ENCODE measurements at regions not wholly inside any gene's neighbourhood (a gene's known extent, or its start where the extent isn't known, plus 50 kb on each side); places are given as distances from the start of the nearest gene placed in this dataset.

- Mint-ChIP-seq H3K9me3 (peaks cover 0 to 2% of the 10 kb centered on the region in 2 donors), H3K27me3 (no peaks in the 10 kb centered on the region), H3K4me3 (no peak overlapping the region), H3K27ac (no peak overlapping the region), H3K4me1 (no peaks in the 10 kb centered on the region), H3K36me3 (no peaks in the 10 kb centered on the region)
- no peak for DNase-seq
- no peak for ATAC-seq (replicated peaks)
Observed at GRCh38 chr13:62324842-62325241, 909.2 kb upstream of the PCDH20 start.

GRCh38 chr13:62321895-62322294, 906.2 kb upstream of the PCDH20 start:
- no peak overlapping the region for H3K4me3 Mint-ChIP-seq
- no peaks in the 10 kb centered on the region for H3K27me3 Mint-ChIP-seq
- H3K9me3 Mint-ChIP-seq = no peaks in the 10 kb centered on the region
- no peak for ATAC-seq (replicated peaks)
- H3K27ac Mint-ChIP-seq = no peak overlapping the region
- no peaks in the 10 kb centered on the region for H3K4me1 Mint-ChIP-seq
- DNase-seq = no peak
- H3K36me3 Mint-ChIP-seq = no peaks in the 10 kb centered on the region

GRCh38 chr13:62321139-62321538, 905.5 kb upstream of the PCDH20 start:
- no peak overlapping the region for H3K4me3 Mint-ChIP-seq
- no peak overlapping the region for H3K27ac Mint-ChIP-seq
- H3K9me3 Mint-ChIP-seq = no peaks in the 10 kb centered on the region
- DNase-seq = no peak
- no peaks in the 10 kb centered on the region for H3K36me3 Mint-ChIP-seq
- ATAC-seq (replicated peaks) = no peak
- H3K27me3 Mint-ChIP-seq = no peaks in the 10 kb centered on the region
- no peaks in the 10 kb centered on the region for H3K4me1 Mint-ChIP-seq

- no peaks in the 10 kb centered on the region for H3K4me1 Mint-ChIP-seq
- no peak overlapping the region for H3K27ac Mint-ChIP-seq
- H3K36me3 Mint-ChIP-seq = no peaks in the 10 kb centered on the region
- H3K9me3 Mint-ChIP-seq = no peaks in the 10 kb centered on the region
- ATAC-seq (replicated peaks) = peak in 1 of 2 donors; percentile 41
- H3K27me3 Mint-ChIP-seq = no peaks in the 10 kb centered on the region
- DNase-seq = no peak
- H3K4me3 Mint-ChIP-seq = no peak overlapping the region
Observed at GRCh38 chr13:62320129-62321108, 904.8 kb upstream of the PCDH20 start.

GRCh38 chr13:62309904-62310303, 894.3 kb upstream of the PCDH20 start:
- Mint-ChIP-seq H3K9me3 (peaks cover 0 to 3% of the 10 kb centered on the region in 2 donors), H3K4me3 (no peak overlapping the region), H3K27ac (no peak overlapping the region), H3K36me3 (no peaks in the 10 kb centered on the region), H3K27me3 (no peaks in the 10 kb centered on the region), H3K4me1 (peaks cover 0 to 14% of the 10 kb centered on the region in 2 donors)
- no peak for ATAC-seq (replicated peaks)
- DNase-seq = no peak

GRCh38 chr13:62305756-62306155, 890.1 kb upstream of the PCDH20 start:
- Mint-ChIP-seq H3K36me3 (no peaks in the 10 kb centered on the region), H3K9me3 (no peaks in the 10 kb centered on the region), H3K27ac (no peak overlapping the region), H3K4me3 (peak overlapping the region in 1 of 2 donors; percentile 70), H3K27me3 (no peaks in the 10 kb centered on the region), H3K4me1 (peaks cover 0 to 14% of the 10 kb centered on the region in 2 donors)
- DNase-seq = no peak
- ATAC-seq (replicated peaks) = peak in 1 of 2 donors; percentile 29

GRCh38 chr13:62302341-62302740, 886.7 kb upstream of the PCDH20 start:
- Mint-ChIP-seq H3K9me3 (no peaks in the 10 kb centered on the region), H3K4me1 (peaks cover 0 to 14% of the 10 kb centered on the region in 2 donors), H3K4me3 (no peak overlapping the region), H3K27me3 (no peaks in the 10 kb centered on the region), H3K27ac (no peak overlapping the region), H3K36me3 (no peaks in the 10 kb centered on the region)
- no peak for ATAC-seq (replicated peaks)
- DNase-seq = no peak

- H3K27ac Mint-ChIP-seq = no peak overlapping the region
- H3K9me3 Mint-ChIP-seq = no peaks in the 10 kb centered on the region
- H3K4me3 Mint-ChIP-seq = no peak overlapping the region
- H3K36me3 Mint-ChIP-seq = no peaks in the 10 kb centered on the region
- no peaks in the 10 kb centered on the region for H3K27me3 Mint-ChIP-seq
- no peak for DNase-seq
- ATAC-seq (replicated peaks) = no peak
- no peaks in the 10 kb centered on the region for H3K4me1 Mint-ChIP-seq
Observed at GRCh38 chr13:62299988-62300387, 884.3 kb upstream of the PCDH20 start.

- ATAC-seq (replicated peaks) (no peak), DNase-seq (no peak)
- Mint-ChIP-seq H3K9me3 (no peaks in the 10 kb centered on the region), H3K36me3 (no peaks in the 10 kb centered on the region), H3K27ac (no peak overlapping the region), H3K4me3 (no peak overlapping the region), H3K4me1 (no peaks in the 10 kb centered on the region), H3K27me3 (no peaks in the 10 kb centered on the region)
Observed at GRCh38 chr13:62296812-62297211, 881.2 kb upstream of the PCDH20 start.

- H3K9me3 Mint-ChIP-seq = peaks cover 7 to 10% of the 10 kb centered on the region in 2 donors
- no peak for ATAC-seq (replicated peaks)
- DNase-seq = no peak
Observed at GRCh38 chr13:62294244-62294643, 878.6 kb upstream of the PCDH20 start.

GRCh38 chr13:62292714-62293480, 877.2 kb upstream of the PCDH20 start:
- Mint-ChIP-seq H3K36me3 (no peaks in the 10 kb centered on the region), H3K27ac (no peak overlapping the region), H3K4me3 (no peak overlapping the region), H3K27me3 (no peaks in the 10 kb centered on the region), H3K9me3 (peaks cover 7 to 10% of the 10 kb centered on the region in 2 donors), H3K4me1 (no peaks in the 10 kb centered on the region)
- ATAC-seq (replicated peaks) (no peak), DNase-seq (no peak)

More at GRCh38 chr13:62294244-62294643, 878.6 kb upstream of the PCDH20 start:
- H3K27me3 Mint-ChIP-seq = no peaks in the 10 kb centered on the region
- H3K27ac Mint-ChIP-seq = no peak overlapping the region
- no peaks in the 10 kb centered on the region for H3K36me3 Mint-ChIP-seq
- no peaks in the 10 kb centered on the region for H3K4me1 Mint-ChIP-seq
- H3K4me3 Mint-ChIP-seq = no peak overlapping the region

- Mint-ChIP-seq H3K27ac (no peak overlapping the region), H3K36me3 (no peaks in the 10 kb centered on the region), H3K27me3 (no peaks in the 10 kb centered on the region), H3K9me3 (peaks cover 7 to 10% of the 10 kb centered on the region in 2 donors), H3K4me1 (no peaks in the 10 kb centered on the region), H3K4me3 (no peak overlapping the region)
- no peak for DNase-seq
- ATAC-seq (replicated peaks) = no peak
Observed at GRCh38 chr13:62290542-62290941, 874.9 kb upstream of the PCDH20 start.

- DNase-seq (no peak), ATAC-seq (replicated peaks) (no peak)
- H3K4me3 Mint-ChIP-seq = no peak overlapping the region
- no peaks in the 10 kb centered on the region for H3K4me1 Mint-ChIP-seq
- H3K36me3 Mint-ChIP-seq = no peaks in the 10 kb centered on the region
- H3K27ac Mint-ChIP-seq = no peak overlapping the region
- peaks cover 7 to 10% of the 10 kb centered on the region in 2 donors for H3K9me3 Mint-ChIP-seq
- H3K27me3 Mint-ChIP-seq = no peaks in the 10 kb centered on the region
Observed at GRCh38 chr13:62287764-62288163, 872.1 kb upstream of the PCDH20 start.

- Mint-ChIP-seq H3K9me3 (no peaks in the 10 kb centered on the region), H3K27ac (no peak overlapping the region), H3K4me1 (no peaks in the 10 kb centered on the region), H3K36me3 (no peaks in the 10 kb centered on the region), H3K27me3 (no peaks in the 10 kb centered on the region), H3K4me3 (no peak overlapping the region)
- no peak for DNase-seq
- no peak for ATAC-seq (replicated peaks)
Observed at GRCh38 chr13:62280590-62280989, 864.9 kb upstream of the PCDH20 start.

- Mint-ChIP-seq H3K4me3 (no peak overlapping the region), H3K36me3 (no peaks in the 10 kb centered on the region), H3K4me1 (no peaks in the 10 kb centered on the region), H3K27ac (no peak overlapping the region), H3K27me3 (no peaks in the 10 kb centered on the region), H3K9me3 (no peaks in the 10 kb centered on the region)
- no peak for ATAC-seq (replicated peaks)
- no peak for DNase-seq
Observed at GRCh38 chr13:62278271-62278670, 862.6 kb upstream of the PCDH20 start.
